ENCODE measurements at regions not wholly inside any gene's neighbourhood (a gene's known extent, or its start where the extent isn't known, plus 50 kb on each side); places are given as distances from the start of the nearest gene placed in this dataset.

- H3K27ac ChIP-seq = no peak overlapping the region
- H3K9me3 ChIP-seq = no peaks in the 10 kb centered on the region
Measured at GRCh38 chr13:22220151-22221135, 549.6 kb downstream of the FGF9 start.

DNA sequence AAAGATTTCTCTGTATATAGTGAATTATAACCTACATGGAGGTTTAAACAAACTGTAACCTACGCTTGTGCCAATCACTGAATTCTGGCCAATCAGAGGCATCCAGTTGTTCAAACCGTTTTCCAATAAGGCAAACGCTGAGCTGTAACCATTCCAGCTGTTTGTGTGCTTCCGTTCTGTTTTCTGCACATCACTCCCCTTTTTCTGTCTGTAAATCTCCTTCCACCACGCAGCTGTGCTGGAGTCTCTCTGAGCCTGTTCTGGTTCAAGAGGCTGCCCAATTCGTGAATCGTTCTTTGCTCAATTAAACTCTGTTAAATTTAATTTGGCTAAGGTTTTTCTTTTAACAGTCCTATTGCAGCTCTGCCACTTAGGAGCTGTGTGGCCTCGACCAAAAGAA is 552.5 kb downstream of the FGF9 start:
- Histone ChIP-seq H3K4me1 (peaks cover 0 to 7% of the 10 kb centered on the region in 2 donors), H3K27ac (no peak overlapping the region), H3K27me3 (no peaks in the 10 kb centered on the region), H3K36me3 (no peaks in the 10 kb centered on the region), H3K4me3 (no peak overlapping the region), H3K9me3 (no peaks in the 10 kb centered on the region)
- DNase-seq (ENCODE audit: low spot score) = no peak
- no peak for TF ChIP-seq CTCF (IDR thresholded peaks at IDR 0.05)

More at GRCh38 chr13:22220151-22221135, 549.6 kb downstream of the FGF9 start:
- H3K27me3 ChIP-seq = no peaks in the 10 kb centered on the region
- no peak for DNase-seq (ENCODE audit: low spot score)
- TF ChIP-seq CTCF (IDR thresholded peaks at IDR 0.05) = no peak
- no peak overlapping the region for H3K4me3 ChIP-seq
- H3K4me1 ChIP-seq = peaks cover 0 to 7% of the 10 kb centered on the region in 2 donors
- H3K36me3 ChIP-seq = no peaks in the 10 kb centered on the region

- Histone ChIP-seq H3K27ac (no peak overlapping the region), H3K4me1 (no peaks in the 10 kb centered on the region), H3K4me3 (no peak overlapping the region), H3K27me3 (no peaks in the 10 kb centered on the region), H3K36me3 (no peaks in the 10 kb centered on the region), H3K9me3 (no peaks in the 10 kb centered on the region)
- TF ChIP-seq CTCF (IDR thresholded peaks at IDR 0.05) = no peak
- DNase-seq (ENCODE audit: low spot score) = no peak
Measured at GRCh38 chr13:22226086-22226485, 555.2 kb downstream of the FGF9 start.

DNA sequence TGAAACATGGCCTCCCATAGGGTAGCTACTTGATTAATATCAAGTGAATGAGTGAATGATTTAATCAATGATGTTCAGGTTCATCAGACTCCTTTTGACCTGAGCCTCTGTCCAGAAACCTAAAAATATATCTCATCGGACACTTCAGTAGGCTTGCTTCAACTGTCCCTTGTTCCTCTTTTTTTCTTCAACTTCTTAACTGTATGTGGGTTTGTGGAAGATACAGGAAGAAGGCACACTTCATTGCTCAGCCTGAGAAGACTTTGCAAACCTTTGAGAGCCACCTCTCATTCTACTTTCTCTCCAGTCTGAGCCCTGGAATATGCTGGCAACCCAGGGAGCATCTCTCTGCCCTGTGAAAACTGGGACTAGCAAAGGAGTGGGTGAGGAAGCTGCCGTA is 557.0 kb downstream of the FGF9 start:
- Histone ChIP-seq H3K9me3 (no peaks in the 10 kb centered on the region), H3K36me3 (no peaks in the 10 kb centered on the region), H3K4me1 (no peaks in the 10 kb centered on the region), H3K27me3 (no peaks in the 10 kb centered on the region), H3K4me3 (no peak overlapping the region), H3K27ac (no peak overlapping the region)
- TF ChIP-seq CTCF (IDR thresholded peaks at IDR 0.05) = no peak
- no peak for DNase-seq (ENCODE audit: low spot score)

GRCh38 chr13:22229916-22230315 is 559.0 kb downstream of the FGF9 start:
- no peak overlapping the region for H3K27ac ChIP-seq
- H3K4me3 ChIP-seq = no peak overlapping the region
- no peak for DNase-seq (ENCODE audit: low spot score)
- no peaks in the 10 kb centered on the region for H3K4me1 ChIP-seq
- no peaks in the 10 kb centered on the region for H3K9me3 ChIP-seq
- TF ChIP-seq CTCF (IDR thresholded peaks at IDR 0.05) = no peak
- no peaks in the 10 kb centered on the region for H3K27me3 ChIP-seq
- H3K36me3 ChIP-seq = no peaks in the 10 kb centered on the region

Data from right atrium auricular region (tissue), 2 donors.